ENCODE measurements at regions not wholly inside any gene's neighbourhood (a gene's known extent, or its start where the extent isn't known, plus 50 kb on each side); places are given as distances from the start of the nearest gene placed in this dataset.

- Histone ChIP-seq H3K27ac (ENCODE audit: low read depth in 2 of 2, low read length in 1 of 2) (no peak overlapping the region), H4K20me1 (ENCODE audit: insufficient read depth) (no peaks in the 10 kb centered on the region), H3K36me3 (replicated peaks in 1 of 2; ENCODE audit: control insufficient read depth in 1 of 2, insufficient read depth in 2 of 2, low read length in 1 of 2) (no peaks in the 10 kb centered on the region), H3K4me2 (no peak overlapping the region), H3K4me3 (ENCODE audit: low read depth in 2 of 2, low read length in 1 of 2) (no peak overlapping the region), H3K4me1 (ENCODE audit: control insufficient read depth in 1 of 2, insufficient read depth in 2 of 2, low read depth in 1 of 2, low read length in 1 of 2) (no peaks in the 10 kb centered on the region; a peak in 1 of 4 replicates), H3K9me2 (no peaks in the 10 kb centered on the region), H2AFZ (ENCODE audit: low read depth) (no peak overlapping the region), H3K79me2 (ENCODE audit: insufficient read depth) (no peaks in the 10 kb centered on the region), H3K27me3 (ENCODE audit: insufficient read depth) (no peaks in the 10 kb centered on the region), H3F3A (replicated peaks; ENCODE audit: insufficient read depth) (no peaks in the 10 kb centered on the region), H3K9me3 (no peaks in the 10 kb centered on the region), H3K9ac (no peak overlapping the region)
- DNase-seq: no peak
- ChIA-PET CTCF (no interaction called here), POLR2A (no interaction called here)
- 85% methylated on average over 4 of the region's 4 CpGs for WGBS (ENCODE audit: low lambda C conversion rate)
- TF ChIP-seq ZBTB33 (IDR thresholded peaks at IDR 0.05; ENCODE audit: borderline replicate concordance, low read depth): no peak
- no peak for TF ChIP-seq ELF1 (IDR thresholded peaks at IDR 0.05)
- TF ChIP-seq PBX3 (IDR thresholded peaks at IDR 0.05): no peak
- TF ChIP-seq, protein P1, sequence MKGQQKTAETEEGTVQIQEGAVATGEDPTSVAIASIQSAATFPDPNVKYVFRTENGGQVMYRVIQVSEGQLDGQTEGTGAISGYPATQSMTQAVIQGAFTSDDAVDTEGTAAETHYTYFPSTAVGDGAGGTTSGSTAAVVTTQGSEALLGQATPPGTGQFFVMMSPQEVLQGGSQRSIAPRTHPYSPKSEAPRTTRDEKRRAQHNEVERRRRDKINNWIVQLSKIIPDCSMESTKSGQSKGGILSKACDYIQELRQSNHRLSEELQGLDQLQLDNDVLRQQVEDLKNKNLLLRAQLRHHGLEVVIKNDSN (IDR thresholded peaks at IDR 0.05; ENCODE audit: borderline replicate concordance, low read depth): no peak
- no peak for TF ChIP-seq YY1 (IDR thresholded peaks at IDR 0.05; ENCODE audit: low read depth)
- no peak for TF ChIP-seq TEAD4 (IDR thresholded peaks at IDR 0.05; ENCODE audit: borderline replicate concordance, insufficient read depth)
- no peak for TF ChIP-seq JUND (IDR thresholded peaks at IDR 0.05)
- no peak for TF ChIP-seq CHD2 (IDR thresholded peaks at IDR 0.05; ENCODE audit: low read length, partially characterized antibody)
- TF ChIP-seq, protein P2, sequence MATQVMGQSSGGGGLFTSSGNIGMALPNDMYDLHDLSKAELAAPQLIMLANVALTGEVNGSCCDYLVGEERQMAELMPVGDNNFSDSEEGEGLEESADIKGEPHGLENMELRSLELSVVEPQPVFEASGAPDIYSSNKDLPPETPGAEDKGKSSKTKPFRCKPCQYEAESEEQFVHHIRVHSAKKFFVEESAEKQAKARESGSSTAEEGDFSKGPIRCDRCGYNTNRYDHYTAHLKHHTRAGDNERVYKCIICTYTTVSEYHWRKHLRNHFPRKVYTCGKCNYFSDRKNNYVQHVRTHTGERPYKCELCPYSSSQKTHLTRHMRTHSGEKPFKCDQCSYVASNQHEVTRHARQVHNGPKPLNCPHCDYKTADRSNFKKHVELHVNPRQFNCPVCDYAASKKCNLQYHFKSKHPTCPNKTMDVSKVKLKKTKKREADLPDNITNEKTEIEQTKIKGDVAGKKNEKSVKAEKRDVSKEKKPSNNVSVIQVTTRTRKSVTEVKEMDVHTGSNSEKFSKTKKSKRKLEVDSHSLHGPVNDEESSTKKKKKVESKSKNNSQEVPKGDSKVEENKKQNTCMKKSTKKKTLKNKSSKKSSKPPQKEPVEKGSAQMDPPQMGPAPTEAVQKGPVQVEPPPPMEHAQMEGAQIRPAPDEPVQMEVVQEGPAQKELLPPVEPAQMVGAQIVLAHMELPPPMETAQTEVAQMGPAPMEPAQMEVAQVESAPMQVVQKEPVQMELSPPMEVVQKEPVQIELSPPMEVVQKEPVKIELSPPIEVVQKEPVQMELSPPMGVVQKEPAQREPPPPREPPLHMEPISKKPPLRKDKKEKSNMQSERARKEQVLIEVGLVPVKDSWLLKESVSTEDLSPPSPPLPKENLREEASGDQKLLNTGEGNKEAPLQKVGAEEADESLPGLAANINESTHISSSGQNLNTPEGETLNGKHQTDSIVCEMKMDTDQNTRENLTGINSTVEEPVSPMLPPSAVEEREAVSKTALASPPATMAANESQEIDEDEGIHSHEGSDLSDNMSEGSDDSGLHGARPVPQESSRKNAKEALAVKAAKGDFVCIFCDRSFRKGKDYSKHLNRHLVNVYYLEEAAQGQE (IDR thresholded peaks at IDR 0.05; ENCODE audit: low read depth, low read length): no peak
Observed at GRCh38 chr4:14868426-14869395, 133.6 kb upstream of the CPEB2 start.

Data from SK-N-SH (cell line).